Ovary (tissue), 3 donors: ENCODE measurements at regions not wholly inside any gene's neighbourhood (a gene's known extent, or its start where the extent isn't known, plus 50 kb on each side); places are given as distances from the start of the nearest gene placed in this dataset.

Source experiments
- EP300 ChIP-seq: sonication (generic); formaldehyde crosslinking; IDR thresholded peaks from one replicate; pipeline ENCODE4 v1.6.1; 2017; ENCODE audit warnings: antibody characterized with exemption
- POLR2A ChIP-seq: fragments of 450-650 bp; IDR thresholded peaks from one replicate; pipeline ENCODE4 v1.6.1; 2017; ENCODE audit warnings: antibody characterized with exemption, mild to moderate bottlenecking, moderate library complexity
- TF ChIP-seq, protein P1 (sequence below), 3 donors: fragments of 450-650 bp in 2 of 3; fragments of 200-600 bp in 1 of 3; IDR thresholded peaks; one replicate each; pipeline versions ENCODE4 v1.5.1 to v1.8.0; 2016 to 2022; ENCODE audit warnings: antibody characterized with exemption in 3 of 3, mild to moderate bottlenecking in 1 of 3
- donor health status: DM: no; HTN: no; CAD: no.

DNA sequence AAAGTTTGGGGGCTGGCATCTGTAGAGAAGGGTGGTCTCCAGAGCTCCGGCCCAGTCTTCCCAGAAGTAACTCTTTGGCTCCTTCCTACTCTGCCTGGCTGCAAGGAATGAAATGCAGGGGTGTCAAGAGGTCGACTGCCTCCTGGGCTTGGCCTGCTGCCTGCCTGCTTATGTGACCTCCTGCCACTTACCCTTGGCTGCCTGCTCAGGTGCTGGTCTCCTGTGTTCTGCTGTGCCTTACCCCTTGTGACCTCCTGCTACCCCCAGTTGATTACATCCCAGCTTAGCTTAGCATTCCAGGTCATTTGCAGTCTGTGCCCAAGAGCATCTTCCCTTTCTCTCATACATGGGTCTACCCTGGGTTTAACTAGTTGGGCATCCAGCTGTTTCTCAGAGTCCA, 180.2 kb downstream of the PTPN20 start:
- TF ChIP-seq, protein P1, sequence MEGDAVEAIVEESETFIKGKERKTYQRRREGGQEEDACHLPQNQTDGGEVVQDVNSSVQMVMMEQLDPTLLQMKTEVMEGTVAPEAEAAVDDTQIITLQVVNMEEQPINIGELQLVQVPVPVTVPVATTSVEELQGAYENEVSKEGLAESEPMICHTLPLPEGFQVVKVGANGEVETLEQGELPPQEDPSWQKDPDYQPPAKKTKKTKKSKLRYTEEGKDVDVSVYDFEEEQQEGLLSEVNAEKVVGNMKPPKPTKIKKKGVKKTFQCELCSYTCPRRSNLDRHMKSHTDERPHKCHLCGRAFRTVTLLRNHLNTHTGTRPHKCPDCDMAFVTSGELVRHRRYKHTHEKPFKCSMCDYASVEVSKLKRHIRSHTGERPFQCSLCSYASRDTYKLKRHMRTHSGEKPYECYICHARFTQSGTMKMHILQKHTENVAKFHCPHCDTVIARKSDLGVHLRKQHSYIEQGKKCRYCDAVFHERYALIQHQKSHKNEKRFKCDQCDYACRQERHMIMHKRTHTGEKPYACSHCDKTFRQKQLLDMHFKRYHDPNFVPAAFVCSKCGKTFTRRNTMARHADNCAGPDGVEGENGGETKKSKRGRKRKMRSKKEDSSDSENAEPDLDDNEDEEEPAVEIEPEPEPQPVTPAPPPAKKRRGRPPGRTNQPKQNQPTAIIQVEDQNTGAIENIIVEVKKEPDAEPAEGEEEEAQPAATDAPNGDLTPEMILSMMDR (IDR thresholded peaks at IDR 0.05), result no peak
- no peak for TF ChIP-seq POLR2A
- TF ChIP-seq EP300, result no peak
